Suprapubic skin (tissue), 4 donors: ENCODE measurements at regions not wholly inside any gene's neighbourhood (a gene's known extent, or its start where the extent isn't known, plus 50 kb on each side); places are given as distances from the start of the nearest gene placed in this dataset.

Source experiments
- DNase-seq, 2 donors: peaks; one replicate each; pipeline ENCODE4 v3.0.0-alpha.2; 2019; ENCODE audit warnings: low spot score in 2 of 2
- H3K27ac ChIP-seq: fragments of 200-600 bp; sonication (generic); one replicate; pipeline ENCODE4 v1.5.1; 2019
- H3K27me3 ChIP-seq: fragments of 200-600 bp; sonication (generic); one replicate; pipeline ENCODE4 v1.5.1; 2019
- H3K36me3 ChIP-seq: fragments of 200-600 bp; sonication (generic); one replicate; pipeline ENCODE4 v1.5.1; 2019
- H3K4me1 ChIP-seq: fragments of 200-600 bp; sonication (generic); one replicate; pipeline ENCODE4 v1.5.1; 2019
- H3K4me3 ChIP-seq: fragments of 200-600 bp; sonication (generic); one replicate; pipeline ENCODE4 v1.5.1; 2019; ENCODE audit warnings: mild to moderate bottlenecking
- H3K9me3 ChIP-seq: fragments of 200-600 bp; sonication (generic); one replicate; pipeline ENCODE4 v1.5.1; 2019
- EP300 ChIP-seq: sonication (generic); formaldehyde crosslinking; IDR thresholded peaks from one replicate; pipeline ENCODE4 v1.6.1; 2017; ENCODE audit warnings: antibody characterized with exemption
- POLR2A ChIP-seq, 2 donors: fragments of 450-650 bp; IDR thresholded peaks; one replicate each; pipeline ENCODE4 v1.6.1; 2017; ENCODE audit warnings: antibody characterized with exemption in 2 of 2, mild to moderate bottlenecking in 2 of 2, moderate library complexity in 2 of 2
- POLR2AphosphoS5 ChIP-seq, 3 donors: sonication (generic); formaldehyde crosslinking; IDR thresholded peaks; one replicate each; pipeline ENCODE4 v1.6.1; 2017; ENCODE audit warnings: antibody characterized with exemption in 3 of 3
- WGBS: methylation state at CpG from one replicate; pipeline ENCODE4 v1.1.5; 2018; 5-methylcytosine and 5-hydroxymethylcytosine counted together
- TF ChIP-seq, protein P1 (sequence below), 2 donors: fragments of 200-600 bp in 1 of 2; fragments of 450-650 bp in 1 of 2; sonication (generic) in 1 of 2; IDR thresholded peaks; one replicate each; pipeline ENCODE4 v1.5.1; 2016 to 2019; ENCODE audit warnings: antibody characterized with exemption in 2 of 2, mild to moderate bottlenecking in 1 of 2, moderate library complexity in 1 of 2

DNA sequence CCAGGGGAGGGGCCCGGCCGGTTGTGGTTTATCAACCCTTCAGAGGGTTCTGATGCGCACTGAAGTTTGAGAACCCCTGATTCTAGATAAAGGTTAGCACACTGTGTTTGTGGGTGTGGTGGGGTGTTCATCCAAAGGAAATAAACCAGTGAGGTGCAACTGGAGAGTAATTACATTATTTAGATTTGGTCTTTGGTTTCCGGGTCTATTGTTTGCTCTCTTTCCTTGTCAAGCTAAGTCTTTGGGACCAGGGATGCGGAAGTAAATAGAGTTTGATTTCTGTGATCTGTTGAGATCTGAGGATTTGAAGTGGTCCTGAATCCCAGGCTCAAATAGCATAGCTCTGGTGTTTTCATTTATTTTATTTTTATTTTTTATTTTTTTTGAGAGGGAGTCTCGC, 50.5 kb upstream of the CLMP start:
- Histone ChIP-seq H3K27me3 (no peaks in the 10 kb centered on the region), H3K36me3 (no peaks in the 10 kb centered on the region), H3K4me3 (no peak overlapping the region), H3K4me1 (no peaks in the 10 kb centered on the region), H3K27ac (no peak overlapping the region), H3K9me3 (no peaks in the 10 kb centered on the region)
- TF ChIP-seq EP300, result no peak
- TF ChIP-seq POLR2A (IDR thresholded peaks at IDR 0.05), result no peak
- TF ChIP-seq, protein P1, sequence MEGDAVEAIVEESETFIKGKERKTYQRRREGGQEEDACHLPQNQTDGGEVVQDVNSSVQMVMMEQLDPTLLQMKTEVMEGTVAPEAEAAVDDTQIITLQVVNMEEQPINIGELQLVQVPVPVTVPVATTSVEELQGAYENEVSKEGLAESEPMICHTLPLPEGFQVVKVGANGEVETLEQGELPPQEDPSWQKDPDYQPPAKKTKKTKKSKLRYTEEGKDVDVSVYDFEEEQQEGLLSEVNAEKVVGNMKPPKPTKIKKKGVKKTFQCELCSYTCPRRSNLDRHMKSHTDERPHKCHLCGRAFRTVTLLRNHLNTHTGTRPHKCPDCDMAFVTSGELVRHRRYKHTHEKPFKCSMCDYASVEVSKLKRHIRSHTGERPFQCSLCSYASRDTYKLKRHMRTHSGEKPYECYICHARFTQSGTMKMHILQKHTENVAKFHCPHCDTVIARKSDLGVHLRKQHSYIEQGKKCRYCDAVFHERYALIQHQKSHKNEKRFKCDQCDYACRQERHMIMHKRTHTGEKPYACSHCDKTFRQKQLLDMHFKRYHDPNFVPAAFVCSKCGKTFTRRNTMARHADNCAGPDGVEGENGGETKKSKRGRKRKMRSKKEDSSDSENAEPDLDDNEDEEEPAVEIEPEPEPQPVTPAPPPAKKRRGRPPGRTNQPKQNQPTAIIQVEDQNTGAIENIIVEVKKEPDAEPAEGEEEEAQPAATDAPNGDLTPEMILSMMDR (IDR thresholded peaks at IDR 0.05), result no peak
- no peak for TF ChIP-seq POLR2AphosphoS5 (IDR thresholded peaks at IDR 0.05)
- no peak for DNase-seq
- 93% methylated on average over 6 of the region's 6 CpGs for WGBS
